Left lung (tissue), 4 donors: ENCODE measurements at regions not wholly inside any gene's neighbourhood (a gene's known extent, or its start where the extent isn't known, plus 50 kb on each side); places are given as distances from the start of the nearest gene placed in this dataset.

Experiments
- ATAC-seq: fragments of 200-7000 bp; cut with Tn5 transposase; one replicate; pipeline ENCODE4 v1.9.1; 2020; ENCODE audit warnings: moderate library complexity
- DNase-seq, 4 donors: peaks; one replicate each; pipeline ENCODE4 v3.0.0-alpha.2; 2013 to 2020
- H3K27ac ChIP-seq, 2 donors: fragments of 200-600 bp; sonication (generic) in 1 of 2; one replicate each; pipeline versions ENCODE4 v1.5.0 to v1.8.0; 2020 to 2021
- H3K27me3 ChIP-seq, 2 donors: fragments of 200-600 bp; sonication (generic) in 1 of 2; one replicate each; pipeline versions ENCODE4 v1.5.0 to v1.8.0; 2020 to 2021
- H3K36me3 ChIP-seq, 2 donors: fragments of 200-600 bp; sonication (generic) in 1 of 2; one replicate each; pipeline versions ENCODE4 v1.5.0 to v1.8.0; 2020 to 2021
- H3K4me1 ChIP-seq, 2 donors: fragments of 200-600 bp; one replicate each; pipeline ENCODE4 v1.8.0; 2021
- H3K4me3 ChIP-seq, 2 donors: fragments of 200-600 bp; sonication (generic) in 1 of 2; one replicate each; pipeline versions ENCODE4 v1.5.0 to v1.8.0; 2020 to 2021; ENCODE audit warnings: mild to moderate bottlenecking in 1 of 2
- H3K9me3 ChIP-seq, 2 donors: fragments of 200-600 bp; sonication (generic) in 1 of 2; one replicate each; pipeline versions ENCODE4 v1.5.0 to v1.8.0; 2020 to 2021
- intact Hi-C, 2 donors: fragments of 100-400 bp; cut with DNase I; formaldehyde crosslinking; loops; one replicate each; pipeline versions ENCODE4 v1.11.2 to v1.14.2; 2022
- TF ChIP-seq, protein P1 (sequence below), 2 donors: fragments of 200-600 bp; sonication (generic) in 1 of 2; IDR thresholded peaks; one replicate each; pipeline versions ENCODE4 v1.5.0 to v1.8.0; 2021; ENCODE audit warnings: antibody characterized with exemption in 2 of 2
- donor health status: DM: no; HTN: yes; CAD: no.
- donor health status: DM: no; HTN: no; CAD: no.

DNA sequence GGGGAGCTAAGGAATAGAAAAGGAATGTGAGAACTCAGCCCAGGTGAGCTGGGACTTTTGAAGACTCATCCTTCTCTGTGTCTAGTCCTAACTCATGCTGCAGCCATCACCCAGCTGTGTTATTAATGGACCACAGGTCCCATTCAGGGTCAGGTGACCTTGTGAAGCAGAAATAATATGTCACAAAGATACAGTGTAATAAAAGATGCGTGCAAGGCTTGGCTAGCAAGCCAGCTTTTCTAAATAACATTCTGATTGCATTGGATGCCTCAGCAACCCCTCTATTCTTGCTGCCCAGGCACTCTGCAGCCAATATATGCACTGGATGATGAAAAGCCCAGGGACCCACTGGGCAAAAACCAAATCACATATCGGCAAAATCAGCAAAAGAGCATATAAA is 393.1 kb upstream of the PIK3C3 start:
- H3K4me3 ChIP-seq: no peak overlapping the region
- H3K9me3 ChIP-seq: no peaks in the 10 kb centered on the region
- TF ChIP-seq, protein P1, sequence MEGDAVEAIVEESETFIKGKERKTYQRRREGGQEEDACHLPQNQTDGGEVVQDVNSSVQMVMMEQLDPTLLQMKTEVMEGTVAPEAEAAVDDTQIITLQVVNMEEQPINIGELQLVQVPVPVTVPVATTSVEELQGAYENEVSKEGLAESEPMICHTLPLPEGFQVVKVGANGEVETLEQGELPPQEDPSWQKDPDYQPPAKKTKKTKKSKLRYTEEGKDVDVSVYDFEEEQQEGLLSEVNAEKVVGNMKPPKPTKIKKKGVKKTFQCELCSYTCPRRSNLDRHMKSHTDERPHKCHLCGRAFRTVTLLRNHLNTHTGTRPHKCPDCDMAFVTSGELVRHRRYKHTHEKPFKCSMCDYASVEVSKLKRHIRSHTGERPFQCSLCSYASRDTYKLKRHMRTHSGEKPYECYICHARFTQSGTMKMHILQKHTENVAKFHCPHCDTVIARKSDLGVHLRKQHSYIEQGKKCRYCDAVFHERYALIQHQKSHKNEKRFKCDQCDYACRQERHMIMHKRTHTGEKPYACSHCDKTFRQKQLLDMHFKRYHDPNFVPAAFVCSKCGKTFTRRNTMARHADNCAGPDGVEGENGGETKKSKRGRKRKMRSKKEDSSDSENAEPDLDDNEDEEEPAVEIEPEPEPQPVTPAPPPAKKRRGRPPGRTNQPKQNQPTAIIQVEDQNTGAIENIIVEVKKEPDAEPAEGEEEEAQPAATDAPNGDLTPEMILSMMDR (IDR thresholded peaks at IDR 0.05): no peak
- no peaks in the 10 kb centered on the region for H3K4me1 ChIP-seq
- no peak for DNase-seq
- no peaks in the 10 kb centered on the region for H3K36me3 ChIP-seq
- no peak for ATAC-seq
- H3K27me3 ChIP-seq: no peaks in the 10 kb centered on the region
- no peak overlapping the region for H3K27ac ChIP-seq
- intact Hi-C loops: no loop called here

- Histone ChIP-seq H3K27me3 (no peaks in the 10 kb centered on the region), H3K36me3 (no peaks in the 10 kb centered on the region), H3K4me1 (no peaks in the 10 kb centered on the region), H3K4me3 (no peak overlapping the region), H3K27ac (no peak overlapping the region), H3K9me3 (no peaks in the 10 kb centered on the region)
- ATAC-seq: no peak
- intact Hi-C loops: no loop called here
- TF ChIP-seq, protein P1 (IDR thresholded peaks at IDR 0.05): no peak
- no peak for DNase-seq
Observed at GRCh38 chr18:41558715-41559114, 396.3 kb upstream of the PIK3C3 start.

- DNase-seq (no peak), ATAC-seq (no peak)
- Histone ChIP-seq H3K27me3 (no peaks in the 10 kb centered on the region), H3K27ac (no peak overlapping the region), H3K36me3 (no peaks in the 10 kb centered on the region), H3K4me1 (no peaks in the 10 kb centered on the region), H3K4me3 (no peak overlapping the region), H3K9me3 (no peaks in the 10 kb centered on the region)
- intact Hi-C loops: no loop called here
- TF ChIP-seq, protein P1 (IDR thresholded peaks at IDR 0.05): no peak
Observed at GRCh38 chr18:41553716-41554115, 401.3 kb upstream of the PIK3C3 start.

GRCh38 chr18:41548521-41549260 is 406.3 kb upstream of the PIK3C3 start:
- DNase-seq: no peak
- Histone ChIP-seq H3K36me3 (no peaks in the 10 kb centered on the region), H3K4me1 (no peaks in the 10 kb centered on the region), H3K9me3 (no peaks in the 10 kb centered on the region), H3K4me3 (no peak overlapping the region), H3K27ac (no peak overlapping the region), H3K27me3 (no peaks in the 10 kb centered on the region)
- TF ChIP-seq, protein P1 (IDR thresholded peaks at IDR 0.05): no peak
- ATAC-seq: no peak
- intact Hi-C loops: no loop called here

- Histone ChIP-seq H3K4me1 (no peaks in the 10 kb centered on the region), H3K9me3 (no peaks in the 10 kb centered on the region), H3K4me3 (no peak overlapping the region), H3K36me3 (no peaks in the 10 kb centered on the region), H3K27me3 (no peaks in the 10 kb centered on the region), H3K27ac (no peak overlapping the region)
- intact Hi-C loops: no loop called here
- ATAC-seq (no peak), DNase-seq (no peak)
- TF ChIP-seq, protein P1 (IDR thresholded peaks at IDR 0.05): no peak
Observed at GRCh38 chr18:41545091-41545888, 409.7 kb upstream of the PIK3C3 start.
